Pulmonary artery endothelial cell (primary cell): ENCODE measurements at regions not wholly inside any gene's neighbourhood (a gene's known extent, or its start where the extent isn't known, plus 50 kb on each side); places are given as distances from the start of the nearest gene placed in this dataset.

Source experiments
- DNase-seq: peaks from one replicate; pipeline ENCODE4 v3.0.0-alpha.2; 2011; ENCODE audit warnings: low read depth, low spot score

DNA sequence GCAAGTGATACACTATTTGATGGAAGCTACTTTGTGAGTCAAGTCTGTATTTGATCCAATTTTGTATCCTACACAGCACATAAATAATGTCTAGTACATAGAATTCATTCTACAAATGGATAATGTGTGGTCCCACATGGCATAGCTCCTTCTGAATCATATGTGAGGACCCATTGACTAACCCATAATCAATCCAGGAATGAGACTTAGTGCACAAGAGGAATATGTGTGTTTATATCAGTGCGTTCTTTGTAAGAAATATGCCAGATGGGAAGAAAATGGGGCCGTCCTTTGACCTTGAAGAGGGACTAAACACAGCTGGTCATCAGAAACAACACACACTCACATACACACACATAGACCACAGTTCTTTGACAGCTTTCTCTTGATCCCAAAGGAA, 282.7 kb upstream of the SEMA6D start:
- no peak for DNase-seq

- no peak for DNase-seq
Observed at GRCh38 chr15:47437491-47437890, 279.8 kb upstream of the SEMA6D start.

DNA sequence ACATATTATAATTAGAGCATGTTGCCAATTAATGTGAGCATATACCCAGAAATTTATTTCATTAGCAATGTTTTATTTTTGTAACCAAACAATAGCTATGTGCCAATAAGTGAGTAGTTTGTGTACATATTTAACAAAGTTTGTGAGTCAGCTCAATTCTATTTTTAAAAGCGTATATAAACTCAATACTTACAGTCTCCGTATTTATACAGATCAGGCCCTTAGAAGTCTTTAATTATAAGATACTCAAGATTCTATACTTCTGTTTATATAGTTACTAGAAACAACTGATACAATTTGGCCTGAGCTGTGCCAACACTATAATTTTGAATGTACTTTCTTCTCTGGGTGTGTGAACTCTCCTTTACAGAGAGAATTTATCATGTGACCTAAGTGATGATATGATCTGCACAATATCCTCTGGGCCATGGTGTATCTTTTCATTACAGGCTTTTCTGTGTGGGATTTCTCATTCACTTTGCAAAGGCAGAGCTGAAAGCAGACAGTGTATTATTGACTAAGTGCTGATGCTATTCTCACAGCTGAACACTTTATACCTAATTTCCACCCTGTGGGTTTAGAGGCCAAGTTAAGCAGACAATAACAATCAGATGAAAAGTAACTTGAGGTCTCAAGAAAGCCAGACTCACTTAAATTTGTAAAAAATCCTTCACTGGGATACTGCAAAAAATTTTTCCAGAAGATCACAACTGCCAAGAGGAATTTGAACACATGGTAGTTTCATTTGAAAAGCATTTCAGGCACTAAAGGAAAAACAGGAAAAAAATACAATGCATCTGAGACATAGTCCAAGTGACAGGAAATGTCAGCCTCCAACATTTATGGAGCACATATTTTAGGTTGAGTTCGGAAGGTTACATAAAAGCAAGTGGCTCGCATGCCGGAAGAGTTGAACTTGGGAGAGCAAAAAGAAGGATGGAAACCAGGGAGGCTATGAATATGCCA, 277.9 kb upstream of the SEMA6D start:
- DNase-seq, result peak; percentile 22

- DNase-seq, result no peak
Observed at GRCh38 chr15:47442371-47442770, 274.9 kb upstream of the SEMA6D start.

DNA sequence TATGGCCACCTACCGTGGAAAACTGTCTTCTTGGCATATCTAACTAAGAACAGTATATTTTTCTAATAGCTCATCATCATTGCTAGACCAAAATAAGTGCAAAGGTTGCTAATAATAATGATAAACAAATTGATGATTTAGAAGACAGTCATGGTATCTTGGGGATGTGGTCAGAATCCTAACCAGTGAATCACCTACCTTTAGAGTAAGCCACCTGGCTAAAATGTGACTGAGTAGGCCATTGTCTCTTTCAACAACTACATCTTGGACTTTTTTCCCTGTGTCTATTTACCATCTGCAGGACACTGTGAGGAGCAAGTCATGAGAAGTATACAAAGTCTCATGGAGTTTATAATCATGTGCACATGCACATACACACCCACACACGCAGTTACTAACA, 273.5 kb upstream of the SEMA6D start:
- DNase-seq, result no peak

DNA sequence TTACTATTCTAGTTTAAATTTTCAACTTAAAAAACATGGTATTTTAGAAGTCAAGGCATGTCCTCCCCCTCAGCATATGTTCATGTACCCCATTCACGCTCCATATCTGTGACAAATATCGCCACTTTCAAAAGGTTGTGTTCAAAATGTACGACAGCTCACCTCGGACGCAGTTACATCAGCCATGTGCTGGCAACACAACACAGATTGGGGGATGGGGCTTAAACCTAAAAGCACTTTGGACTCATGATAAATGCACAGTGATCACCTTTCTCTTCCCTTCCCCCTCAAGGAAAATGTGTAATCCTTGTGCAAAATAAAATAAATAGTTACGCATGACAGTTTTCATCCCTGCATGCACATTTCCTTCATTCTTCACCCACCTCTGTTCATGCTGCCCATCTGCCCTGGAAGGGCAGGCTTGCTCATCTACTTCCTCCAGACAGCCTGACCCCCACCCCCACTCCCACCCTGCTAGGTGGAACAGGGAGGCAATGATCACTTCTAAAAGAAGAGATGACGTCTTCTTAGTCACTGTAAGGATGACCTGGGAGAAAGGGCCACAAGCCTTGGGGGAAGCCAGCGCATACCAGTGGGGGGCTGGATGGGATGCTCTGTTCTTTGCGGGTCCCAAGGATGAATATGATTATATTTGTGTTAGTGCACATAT, 271.4 kb upstream of the SEMA6D start:
- no peak for DNase-seq

DNA sequence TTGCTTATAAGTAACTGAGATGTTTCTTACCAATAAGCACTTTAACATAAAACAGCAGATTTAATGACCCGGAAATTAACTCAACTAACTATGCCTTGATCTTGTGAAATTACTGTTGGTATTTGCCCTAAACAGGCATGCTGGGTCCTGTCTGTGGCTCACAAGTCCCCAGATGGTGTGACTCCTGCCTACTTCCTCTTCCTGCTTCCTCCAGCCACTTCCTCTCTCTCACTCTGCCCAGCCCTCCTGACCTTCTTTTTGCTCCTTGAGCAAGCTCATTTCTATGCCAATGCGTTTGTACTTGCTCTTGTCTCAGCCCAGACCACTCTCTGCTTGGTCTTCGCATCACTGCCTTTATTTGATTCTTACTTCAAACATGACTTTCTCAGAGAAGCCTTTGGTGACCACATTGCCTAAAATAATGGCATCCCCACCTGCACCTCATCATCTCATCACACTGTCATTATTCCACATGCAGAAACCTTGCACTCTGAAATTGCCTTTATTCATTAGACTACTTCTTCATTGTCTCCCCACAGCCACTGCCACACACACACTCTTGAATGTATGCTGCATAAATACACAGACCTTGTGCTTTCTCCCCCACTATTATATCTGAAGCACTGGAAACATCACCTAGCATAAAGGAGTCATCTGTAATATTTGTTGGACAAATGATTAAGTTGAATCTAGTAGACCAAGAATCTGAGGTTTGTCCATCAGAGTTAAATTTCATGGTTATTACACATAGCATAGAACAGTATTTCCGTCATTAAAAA, 256.3 kb upstream of the SEMA6D start:
- DNase-seq, result no peak

GRCh38 chr15:47461652-47462141, 255.6 kb upstream of the SEMA6D start:
- DNase-seq, result no peak

DNA sequence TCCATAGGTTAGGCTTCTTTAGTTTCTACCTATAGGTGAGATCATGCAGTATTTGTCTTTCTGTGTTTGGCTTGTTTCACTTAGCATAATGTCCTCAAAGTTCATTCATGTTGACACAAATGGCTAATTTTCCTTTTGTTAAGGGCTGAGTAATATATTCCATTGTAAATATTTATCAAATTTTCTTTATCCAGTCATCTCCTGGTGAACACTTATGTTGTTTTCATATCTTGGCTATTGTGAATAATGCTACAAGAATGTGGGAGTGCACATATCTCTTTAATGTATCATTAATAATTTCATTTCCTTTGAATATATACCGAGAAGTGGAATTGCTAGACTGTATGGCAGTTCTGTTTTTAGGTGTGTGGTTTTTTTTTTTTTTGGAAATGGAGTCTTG, 250.9 kb upstream of the SEMA6D start:
- DNase-seq, result peak; percentile 72

- no peak for DNase-seq
Observed at GRCh38 chr15:47470983-47471382, 246.3 kb upstream of the SEMA6D start.

GRCh38 chr15:47473106-47473725, 244.1 kb upstream of the SEMA6D start:
- no peak for DNase-seq

DNA sequence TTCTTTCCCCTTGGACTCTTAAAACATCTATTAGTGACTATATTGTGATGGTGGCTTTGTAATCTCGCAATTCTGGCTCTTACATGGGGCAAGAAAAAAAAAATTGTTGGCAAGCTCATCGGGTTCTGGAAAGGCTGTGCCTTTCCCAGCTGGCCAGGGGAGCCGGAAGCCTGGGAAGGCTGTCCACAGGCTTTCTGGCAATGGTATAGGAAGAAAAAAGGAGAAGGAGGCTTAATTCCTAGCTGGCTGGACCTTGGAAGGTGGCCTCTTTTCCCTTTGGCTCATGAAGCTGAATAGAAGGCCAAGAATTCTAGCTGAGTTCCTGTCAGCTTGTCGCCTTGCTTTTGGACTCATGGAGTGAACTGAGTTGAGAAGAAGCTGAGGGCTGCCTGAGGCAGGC, 243.5 kb upstream of the SEMA6D start:
- DNase-seq, result peak; percentile 84

DNA sequence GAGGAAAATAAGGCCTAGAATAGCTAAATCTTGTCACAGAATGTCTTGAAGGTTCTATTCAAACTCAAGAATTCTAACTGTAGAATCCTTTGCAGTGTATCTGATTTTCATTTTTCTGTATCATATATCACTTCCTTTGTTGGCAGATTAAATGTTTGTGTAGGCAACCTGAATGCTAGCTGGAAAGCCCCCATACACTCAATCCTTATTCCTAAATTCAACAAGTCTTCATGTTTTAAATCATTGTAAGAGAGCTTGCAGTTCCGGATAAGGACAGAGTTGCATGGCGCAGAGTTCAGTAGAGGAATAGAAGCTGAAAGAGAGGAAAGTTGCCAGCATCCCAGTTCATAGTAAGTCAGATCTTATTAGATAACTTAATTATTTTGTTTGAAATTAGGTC, 242.0 kb upstream of the SEMA6D start:
- DNase-seq, result peak; percentile 20

GRCh38 chr15:47477341-47477740, 240.0 kb upstream of the SEMA6D start:
- DNase-seq, result no peak

GRCh38 chr15:47484059-47484458, 233.2 kb upstream of the SEMA6D start:
- no peak for DNase-seq

DNA sequence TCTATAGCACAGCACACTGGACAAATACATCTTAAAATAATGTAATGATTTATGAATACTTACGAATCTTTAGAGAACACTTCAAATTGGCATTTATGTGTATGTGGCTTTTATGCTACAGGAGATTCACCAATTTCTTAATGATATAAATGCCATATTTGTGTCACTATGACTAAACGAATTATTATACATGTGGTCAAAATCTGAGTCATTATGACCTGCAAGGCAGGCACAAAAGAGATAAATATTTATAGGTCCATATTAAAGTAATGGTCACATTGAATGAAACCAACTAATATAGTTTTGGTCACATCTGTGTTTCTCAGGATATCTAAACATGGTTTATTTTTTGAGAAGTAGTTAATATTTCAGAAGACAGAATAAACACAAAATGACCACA, 232.3 kb upstream of the SEMA6D start:
- DNase-seq, result no peak

GRCh38 chr15:47485419-47485818, 231.9 kb upstream of the SEMA6D start:
- DNase-seq, result no peak

DNA sequence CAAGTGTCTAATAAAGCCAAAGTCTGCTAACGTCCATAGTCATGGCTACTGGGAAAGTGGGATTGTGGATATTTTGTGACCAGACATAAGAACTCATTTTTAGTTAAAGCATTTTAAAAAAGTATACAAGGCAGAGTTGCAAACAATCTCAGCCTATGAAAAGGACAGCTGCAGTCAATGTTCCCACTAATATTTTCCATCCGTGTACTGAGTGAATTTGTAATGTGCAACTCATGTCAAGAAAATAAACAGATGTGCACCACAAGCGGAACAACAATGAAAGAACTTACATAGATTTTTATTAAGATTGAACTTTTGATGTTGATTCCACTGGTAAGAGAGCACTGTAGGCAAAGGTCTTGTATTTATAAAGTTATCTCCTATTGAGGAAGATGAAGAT, 231.3 kb upstream of the SEMA6D start:
- no peak for DNase-seq

- DNase-seq, result no peak
Observed at GRCh38 chr15:47492195-47492594, 225.1 kb upstream of the SEMA6D start.

- DNase-seq, result no peak
Observed at GRCh38 chr15:47493357-47494247, 223.7 kb upstream of the SEMA6D start.
